ENCODE measurements at regions not wholly inside any gene's neighbourhood (a gene's known extent, or its start where the extent isn't known, plus 50 kb on each side); places are given as distances from the start of the nearest gene placed in this dataset.

DNA sequence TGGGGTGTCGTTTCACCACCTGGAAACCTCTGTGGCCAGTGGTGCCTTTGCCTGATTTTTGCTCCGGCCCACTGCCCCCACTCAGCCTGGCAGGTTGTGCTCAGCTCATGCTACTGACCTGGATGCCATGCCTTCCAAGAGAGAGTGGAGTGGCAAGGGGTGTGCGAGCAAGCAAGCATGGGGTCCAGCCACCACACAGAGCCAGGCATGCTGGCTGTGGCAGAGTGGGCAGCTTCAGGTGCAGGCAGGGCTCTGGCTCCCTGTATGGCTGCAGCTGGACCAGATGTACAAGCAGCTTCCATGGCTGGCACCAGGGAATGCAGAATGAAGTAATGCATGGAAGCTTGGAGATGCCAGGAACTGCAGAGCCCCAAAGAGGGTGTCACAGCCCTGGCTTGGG lies 620.5 kb upstream of the SETBP1 start:
- DNase-seq (ENCODE audit: low read depth, low spot score) = no peak
- no CpG with 5 or more reads among the region's 3 CpGs for WGBS (ENCODE audit: insufficient coverage, insufficient read length)
- no peaks in the 10 kb centered on the region; the same call in 1 of the 2 replicates for H3K9me3 ChIP-seq (ENCODE audit: control insufficient read depth, insufficient read depth, low read length)
- H3K4me1 ChIP-seq (ENCODE audit: control insufficient read depth, insufficient read depth, low read length) = no peaks in the 10 kb centered on the region
- no peaks in the 10 kb centered on the region for H3K27me3 ChIP-seq (ENCODE audit: control insufficient read depth, insufficient read depth, low read length)
- H3K36me3 ChIP-seq (ENCODE audit: control insufficient read depth, insufficient read depth, low read length) = no peaks in the 10 kb centered on the region
- H3K4me3 ChIP-seq (ENCODE audit: low read length) = no peak overlapping the region
- no peak overlapping the region for H3K27ac ChIP-seq (ENCODE audit: low read length)

DNA sequence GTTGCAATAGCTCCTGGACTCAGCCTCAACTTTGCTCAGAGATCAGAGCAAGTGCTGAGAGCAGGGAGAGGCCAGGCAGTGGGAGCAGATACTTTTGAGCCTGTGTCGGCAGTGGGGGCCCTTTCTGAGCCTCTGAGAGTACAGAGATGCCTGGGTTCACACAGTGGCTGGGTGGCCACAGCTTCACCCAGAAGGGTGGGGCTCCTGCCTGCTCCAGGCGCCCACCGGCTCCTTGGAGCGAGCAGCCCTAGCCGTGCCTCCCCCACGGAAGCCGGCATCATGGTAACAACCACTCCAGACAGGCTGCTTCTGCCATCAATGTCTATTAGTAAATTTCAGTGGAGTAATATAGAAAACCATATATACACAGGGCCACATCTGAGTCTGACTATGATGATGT lies 619.2 kb upstream of the SETBP1 start:
- no CpG with 5 or more reads among the region's 7 CpGs for WGBS (ENCODE audit: insufficient coverage, insufficient read length)
- DNase-seq (ENCODE audit: low read depth, low spot score) = no peak

DNA sequence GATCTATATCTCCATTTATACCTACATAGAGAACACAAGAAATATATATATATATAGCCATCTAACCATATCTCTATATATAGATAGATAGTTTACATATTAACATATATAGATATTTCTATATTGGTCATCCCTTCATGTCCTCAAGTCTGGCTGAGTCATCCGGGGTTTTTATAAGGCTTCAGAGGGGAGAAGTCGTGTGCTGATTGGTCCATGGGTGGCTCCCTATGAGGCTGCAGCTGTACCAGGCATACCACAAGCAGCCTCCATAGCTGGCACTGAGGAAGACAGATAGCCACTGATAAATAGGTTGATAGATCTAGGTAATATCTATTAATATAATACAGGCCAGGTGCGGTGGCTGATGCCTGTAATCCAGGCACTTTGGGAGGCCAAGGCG lies 618.3 kb upstream of the SETBP1 start:
- Histone ChIP-seq H3K4me3 (ENCODE audit: low read length) (no peak overlapping the region), H3K9me3 (ENCODE audit: control insufficient read depth, insufficient read depth, low read length) (no peaks in the 10 kb centered on the region), H3K27me3 (ENCODE audit: control insufficient read depth, insufficient read depth, low read length) (no peaks in the 10 kb centered on the region), H3K4me1 (ENCODE audit: control insufficient read depth, insufficient read depth, low read length) (no peaks in the 10 kb centered on the region), H3K27ac (ENCODE audit: low read length) (no peak overlapping the region), H3K36me3 (ENCODE audit: control insufficient read depth, insufficient read depth, low read length) (no peaks in the 10 kb centered on the region)
- DNase-seq (ENCODE audit: low read depth, low spot score) = no peak
- WGBS (ENCODE audit: insufficient coverage, insufficient read length) = no CpG with 5 or more reads among the region's 4 CpGs

More for the DNA sequence above, 619.2 kb upstream of the SETBP1 start:
- Histone ChIP-seq H3K36me3 (ENCODE audit: control insufficient read depth, insufficient read depth, low read length) (no peaks in the 10 kb centered on the region), H3K4me3 (ENCODE audit: low read length) (no peak overlapping the region), H3K4me1 (ENCODE audit: control insufficient read depth, insufficient read depth, low read length) (no peaks in the 10 kb centered on the region), H3K27me3 (ENCODE audit: control insufficient read depth, insufficient read depth, low read length) (no peaks in the 10 kb centered on the region), H3K27ac (ENCODE audit: low read length) (no peak overlapping the region), H3K9me3 (ENCODE audit: control insufficient read depth, insufficient read depth, low read length) (no peaks in the 10 kb centered on the region; the same call in 1 of the 2 replicates)

DNA sequence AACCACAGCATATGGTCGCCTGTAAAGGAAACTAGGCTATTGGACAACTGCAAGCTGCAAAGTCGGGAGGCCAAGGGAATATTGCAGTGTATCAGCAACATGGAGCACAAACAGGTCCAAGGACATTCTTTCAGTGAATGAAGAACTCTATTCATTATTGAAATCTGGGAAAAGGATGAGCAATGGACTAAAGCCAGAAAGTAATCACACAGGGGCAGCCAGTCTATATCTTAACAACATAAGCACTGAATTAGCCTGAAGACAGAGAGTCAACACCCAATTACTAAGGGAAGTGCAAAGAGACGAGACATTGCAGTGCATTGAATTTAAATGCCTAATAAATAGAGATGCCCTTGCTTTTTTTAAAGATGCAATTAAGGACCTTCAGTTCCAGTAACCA lies 615.5 kb upstream of the SETBP1 start:
- DNase-seq (ENCODE audit: low read depth, low spot score) = no peak
- no peak overlapping the region for H3K4me3 ChIP-seq (ENCODE audit: low read length)
- no CpG with 5 or more reads among the region's 3 CpGs for WGBS (ENCODE audit: insufficient coverage, insufficient read length)
- no peaks in the 10 kb centered on the region for H3K9me3 ChIP-seq (ENCODE audit: control insufficient read depth, insufficient read depth, low read length)
- H3K4me1 ChIP-seq (ENCODE audit: control insufficient read depth, insufficient read depth, low read length) = no peaks in the 10 kb centered on the region
- H3K27ac ChIP-seq (ENCODE audit: low read length) = no peak overlapping the region
- H3K27me3 ChIP-seq (ENCODE audit: control insufficient read depth, insufficient read depth, low read length) = no peaks in the 10 kb centered on the region
- H3K36me3 ChIP-seq (ENCODE audit: control insufficient read depth, insufficient read depth, low read length) = no peaks in the 10 kb centered on the region

DNA sequence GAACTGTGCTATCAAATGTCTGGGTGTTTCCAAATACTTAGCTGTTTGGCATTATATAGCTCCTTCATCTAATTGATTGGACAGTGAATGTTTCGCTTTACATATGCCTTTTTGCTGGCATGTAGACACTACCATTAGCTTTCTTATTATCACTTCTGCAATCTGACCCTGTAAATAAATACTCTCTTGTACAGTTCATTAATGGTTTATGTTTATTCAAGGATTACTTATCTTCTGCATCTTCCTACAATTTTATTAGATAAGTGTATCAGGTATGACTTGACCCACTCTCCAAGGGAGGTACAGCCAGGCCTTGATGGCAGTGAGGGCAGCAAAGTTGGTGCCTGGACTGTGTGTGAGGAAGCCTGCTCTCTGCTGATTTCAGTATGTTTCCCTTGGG lies 614.1 kb upstream of the SETBP1 start:
- no peaks in the 10 kb centered on the region for H3K9me3 ChIP-seq (ENCODE audit: control insufficient read depth, insufficient read depth, low read length)
- no peaks in the 10 kb centered on the region for H3K27me3 ChIP-seq (ENCODE audit: control insufficient read depth, insufficient read depth, low read length)
- WGBS (ENCODE audit: insufficient coverage, insufficient read length) = no CpG with 5 or more reads among the region's 1 CpG
- H3K4me1 ChIP-seq (ENCODE audit: control insufficient read depth, insufficient read depth, low read length) = no peaks in the 10 kb centered on the region
- H3K27ac ChIP-seq (ENCODE audit: low read length) = no peak overlapping the region
- DNase-seq (ENCODE audit: low read depth, low spot score) = no peak
- H3K4me3 ChIP-seq (ENCODE audit: low read length) = no peak overlapping the region
- H3K36me3 ChIP-seq (ENCODE audit: control insufficient read depth, insufficient read depth, low read length) = no peaks in the 10 kb centered on the region

DNA sequence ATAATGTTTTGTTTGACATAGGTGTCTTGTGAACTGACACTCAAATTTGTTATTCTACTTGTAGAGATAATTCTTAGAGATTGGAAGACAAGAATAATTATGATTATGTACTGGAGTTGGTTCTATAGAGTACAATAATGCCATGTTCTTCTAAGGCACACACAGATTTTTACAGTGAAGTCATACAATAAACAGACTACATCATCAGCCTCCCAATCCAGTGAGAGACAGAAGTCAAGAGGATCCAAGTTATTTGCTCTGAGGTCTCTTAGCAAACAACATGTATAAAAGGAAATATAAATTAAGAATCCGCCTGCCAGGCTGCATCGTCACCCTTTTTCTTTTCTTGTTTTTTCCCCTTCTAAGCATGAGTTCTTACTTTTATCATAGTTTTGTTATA lies 613.5 kb upstream of the SETBP1 start:
- WGBS (ENCODE audit: insufficient coverage, insufficient read length) = no CpG with 5 or more reads among the region's 2 CpGs
- Histone ChIP-seq H3K4me3 (ENCODE audit: low read length) (no peak overlapping the region), H3K9me3 (ENCODE audit: control insufficient read depth, insufficient read depth, low read length) (no peaks in the 10 kb centered on the region), H3K27me3 (ENCODE audit: control insufficient read depth, insufficient read depth, low read length) (no peaks in the 10 kb centered on the region), H3K36me3 (ENCODE audit: control insufficient read depth, insufficient read depth, low read length) (no peaks in the 10 kb centered on the region), H3K27ac (ENCODE audit: low read length) (no peak overlapping the region), H3K4me1 (ENCODE audit: control insufficient read depth, insufficient read depth, low read length) (no peaks in the 10 kb centered on the region)
- no peak for DNase-seq (ENCODE audit: low read depth, low spot score)

DNA sequence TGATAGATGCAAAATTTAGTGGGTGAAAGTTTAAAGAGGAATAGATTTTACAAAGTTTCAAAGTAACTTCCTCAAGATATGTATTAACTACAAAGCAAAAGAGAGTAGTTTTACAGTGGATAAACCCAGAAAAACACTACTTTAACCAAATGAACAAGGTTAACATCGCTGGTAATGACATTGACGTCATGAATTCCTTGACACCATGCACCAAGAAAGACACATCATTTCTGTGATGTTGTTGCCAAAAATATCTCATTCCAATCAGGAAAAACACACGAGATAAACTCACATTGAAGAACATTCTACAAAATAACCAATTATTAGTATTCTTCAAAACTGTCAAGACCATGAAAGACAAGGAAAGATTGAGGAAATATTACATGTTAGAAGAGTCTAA lies 605.6 kb upstream of the SETBP1 start:
- Histone ChIP-seq H3K27me3 (ENCODE audit: control insufficient read depth, insufficient read depth, low read length) (no peaks in the 10 kb centered on the region), H3K4me3 (ENCODE audit: low read length) (no peak overlapping the region), H3K27ac (ENCODE audit: low read length) (no peak overlapping the region), H3K4me1 (ENCODE audit: control insufficient read depth, insufficient read depth, low read length) (no peaks in the 10 kb centered on the region), H3K36me3 (ENCODE audit: control insufficient read depth, insufficient read depth, low read length) (no peaks in the 10 kb centered on the region), H3K9me3 (ENCODE audit: control insufficient read depth, insufficient read depth, low read length) (no peaks in the 10 kb centered on the region)
- no CpG with 5 or more reads among the region's 3 CpGs for WGBS (ENCODE audit: insufficient coverage, insufficient read length)
- no peak for DNase-seq (ENCODE audit: low read depth, low spot score)

DNA sequence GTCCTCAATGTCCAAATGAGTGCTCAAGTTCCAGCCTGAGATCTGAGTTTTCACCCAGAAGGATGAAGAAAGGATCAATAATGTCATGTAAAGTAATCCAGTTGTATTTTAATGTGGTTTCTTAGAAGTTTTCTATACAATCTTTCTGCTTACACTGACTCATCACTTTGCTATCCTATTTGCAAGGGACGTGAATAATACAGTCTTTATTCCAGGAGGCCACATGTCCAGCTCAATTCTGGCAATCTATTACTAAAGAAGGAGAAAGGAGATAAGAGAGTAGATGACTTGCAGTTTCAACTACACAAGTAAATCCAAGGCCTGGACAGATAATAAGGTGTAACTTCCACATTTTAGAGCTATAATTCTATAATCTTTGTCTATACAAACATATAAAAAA lies 601.1 kb upstream of the SETBP1 start:
- Histone ChIP-seq H3K9me3 (ENCODE audit: control insufficient read depth, insufficient read depth, low read length) (no peaks in the 10 kb centered on the region), H3K27me3 (ENCODE audit: control insufficient read depth, insufficient read depth, low read length) (no peaks in the 10 kb centered on the region), H3K4me1 (ENCODE audit: control insufficient read depth, insufficient read depth, low read length) (no peaks in the 10 kb centered on the region), H3K27ac (ENCODE audit: low read length) (no peak overlapping the region), H3K4me3 (ENCODE audit: low read length) (no peak overlapping the region), H3K36me3 (ENCODE audit: control insufficient read depth, insufficient read depth, low read length) (no peaks in the 10 kb centered on the region)
- WGBS (ENCODE audit: insufficient coverage, insufficient read length) = no CpG with 5 or more reads among the region's 1 CpG
- no peak for DNase-seq (ENCODE audit: low read depth, low spot score)

DNA sequence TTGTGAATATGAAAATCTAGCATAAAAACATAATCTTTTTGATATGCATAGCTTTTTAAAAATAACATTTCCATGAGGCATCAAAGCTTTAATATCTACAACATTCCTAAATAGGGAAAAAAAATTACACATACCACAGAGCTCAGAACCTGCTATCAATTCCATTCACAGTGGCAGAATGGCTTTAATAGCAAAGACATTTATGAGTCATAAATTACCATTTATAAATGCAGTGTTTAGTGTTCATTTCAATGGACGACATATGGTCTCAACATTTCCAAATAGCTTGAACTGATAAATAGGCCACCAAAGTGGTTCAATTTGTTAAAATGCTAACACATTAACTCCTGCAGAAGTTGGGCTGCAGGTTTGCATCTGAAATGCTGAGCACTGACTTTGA lies 600.6 kb upstream of the SETBP1 start:
- no CpG with 5 or more reads among the region's 1 CpG for WGBS (ENCODE audit: insufficient coverage, insufficient read length)
- Histone ChIP-seq H3K27me3 (ENCODE audit: control insufficient read depth, insufficient read depth, low read length) (no peaks in the 10 kb centered on the region), H3K4me3 (ENCODE audit: low read length) (no peak overlapping the region), H3K9me3 (ENCODE audit: control insufficient read depth, insufficient read depth, low read length) (no peaks in the 10 kb centered on the region), H3K4me1 (ENCODE audit: control insufficient read depth, insufficient read depth, low read length) (no peaks in the 10 kb centered on the region), H3K36me3 (ENCODE audit: control insufficient read depth, insufficient read depth, low read length) (no peaks in the 10 kb centered on the region), H3K27ac (ENCODE audit: low read length) (no peak overlapping the region)
- DNase-seq (ENCODE audit: low read depth, low spot score) = no peak

DNA sequence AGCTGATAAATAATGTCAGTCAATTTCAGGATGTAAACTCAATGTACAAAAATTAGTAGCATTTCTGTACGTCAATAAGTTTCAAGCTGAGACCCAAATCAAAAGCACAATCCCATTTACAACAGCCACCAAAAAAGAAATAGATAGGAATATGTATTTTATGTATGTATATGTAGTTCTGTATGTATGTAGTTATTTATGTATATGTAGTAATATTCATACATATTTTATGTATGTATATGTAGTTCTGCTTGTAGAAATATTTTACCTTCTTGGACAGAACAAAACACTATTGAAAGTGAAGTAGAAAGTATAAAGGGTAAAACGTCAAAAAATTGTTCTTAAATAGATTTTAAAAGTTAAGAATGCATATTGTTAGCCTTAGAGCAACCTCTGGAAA lies 591.0 kb upstream of the SETBP1 start:
- no peak for DNase-seq (ENCODE audit: low read depth, low spot score)
- no peaks in the 10 kb centered on the region for H3K9me3 ChIP-seq (ENCODE audit: control insufficient read depth, insufficient read depth, low read length)
- no CpG with 5 or more reads among the region's 2 CpGs for WGBS (ENCODE audit: insufficient coverage, insufficient read length)
- no peaks in the 10 kb centered on the region for H3K27me3 ChIP-seq (ENCODE audit: control insufficient read depth, insufficient read depth, low read length)
- H3K27ac ChIP-seq (ENCODE audit: low read length) = no peak overlapping the region
- H3K4me1 ChIP-seq (ENCODE audit: control insufficient read depth, insufficient read depth, low read length) = no peaks in the 10 kb centered on the region
- no peaks in the 10 kb centered on the region for H3K36me3 ChIP-seq (ENCODE audit: control insufficient read depth, insufficient read depth, low read length)
- no peak overlapping the region for H3K4me3 ChIP-seq (ENCODE audit: low read length)

DNA sequence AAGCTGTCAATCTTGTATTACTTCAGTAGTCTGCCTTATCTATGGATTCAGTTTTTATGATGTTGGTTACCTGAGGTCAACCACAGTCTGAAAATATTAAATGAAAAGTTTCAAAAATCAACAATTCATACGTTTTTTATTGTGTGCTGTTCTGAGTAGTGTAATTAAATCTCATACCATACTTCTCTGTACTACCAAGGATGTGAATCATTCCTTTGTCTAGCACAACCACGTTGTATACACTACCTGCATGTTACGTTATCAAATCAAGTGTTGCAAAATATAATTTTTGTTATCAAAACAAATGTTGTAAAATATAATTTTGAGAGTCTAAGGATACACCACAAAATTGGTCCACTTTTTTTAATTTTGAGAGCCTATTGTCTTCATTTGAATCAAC lies 590.2 kb upstream of the SETBP1 start:
- H3K27ac ChIP-seq (ENCODE audit: low read length) = no peak overlapping the region
- no peaks in the 10 kb centered on the region for H3K36me3 ChIP-seq (ENCODE audit: control insufficient read depth, insufficient read depth, low read length)
- DNase-seq (ENCODE audit: low read depth, low spot score) = no peak
- no CpG with 5 or more reads among the region's 3 CpGs for WGBS (ENCODE audit: insufficient coverage, insufficient read length)
- no peaks in the 10 kb centered on the region for H3K9me3 ChIP-seq (ENCODE audit: control insufficient read depth, insufficient read depth, low read length)
- no peaks in the 10 kb centered on the region for H3K27me3 ChIP-seq (ENCODE audit: control insufficient read depth, insufficient read depth, low read length)
- H3K4me1 ChIP-seq (ENCODE audit: control insufficient read depth, insufficient read depth, low read length) = peaks cover 2% of the 10 kb centered on the region; the same call in 1 of the 2 replicates
- no peak overlapping the region for H3K4me3 ChIP-seq (ENCODE audit: low read length)
